ENCODE measurements at regions not wholly inside any gene's neighbourhood (a gene's known extent, or its start where the extent isn't known, plus 50 kb on each side); places are given as distances from the start of the nearest gene placed in this dataset.

- no peaks in the 10 kb centered on the region for H3K9me3 ChIP-seq
- no peak for DNase-seq
- H3K27ac ChIP-seq, result no peak overlapping the region
- no peak overlapping the region for H3K4me3 ChIP-seq (replicated peaks in 1 of 3)
- intact Hi-C loops (cut with DNase I), result no loop called here
- H3K4me1 ChIP-seq, result no peaks in the 10 kb centered on the region
- no peaks in the 10 kb centered on the region for H3K36me3 ChIP-seq
- TF ChIP-seq POLR2A (IDR thresholded peaks at IDR 0.05), result no peak
- no peak for TF ChIP-seq CTCF (IDR thresholded peaks at IDR 0.05)
- WGBS, 2 donors, result 98 to 100% methylated on average over 1 of the region's 1 CpG
- H3K27me3 ChIP-seq, result no peaks in the 10 kb centered on the region
These were observed 302.6 kb upstream of the C1orf87 start for GRCh38 chr1:60376196-60376595.

- intact Hi-C loops (cut with DNase I), result no loop called here
- H3K27ac ChIP-seq, result no peak overlapping the region
- 79 to 89% methylated on average over 1 of the region's 1 CpG for WGBS, 2 donors
- H3K36me3 ChIP-seq, result no peaks in the 10 kb centered on the region
- no peak overlapping the region for H3K4me3 ChIP-seq (replicated peaks in 1 of 3)
- TF ChIP-seq CTCF (IDR thresholded peaks at IDR 0.05) (no peak), POLR2A (IDR thresholded peaks at IDR 0.05) (no peak)
- H3K27me3 ChIP-seq, result no peaks in the 10 kb centered on the region
- no peaks in the 10 kb centered on the region for H3K4me1 ChIP-seq
- no peak for DNase-seq
- no peaks in the 10 kb centered on the region for H3K9me3 ChIP-seq
These were observed 301.0 kb upstream of the C1orf87 start for GRCh38 chr1:60374537-60374936.

- no peaks in the 10 kb centered on the region for H3K9me3 ChIP-seq
- DNase-seq, result no peak
- no peaks in the 10 kb centered on the region for H3K36me3 ChIP-seq
- TF ChIP-seq CTCF (IDR thresholded peaks at IDR 0.05) (no peak), POLR2A (IDR thresholded peaks at IDR 0.05) (no peak)
- no peaks in the 10 kb centered on the region for H3K4me1 ChIP-seq
- 55 to 58% methylated on average over 7 of the region's 7 CpGs for WGBS, 2 donors
- intact Hi-C loops (cut with DNase I), result no loop called here
- no peak overlapping the region for H3K27ac ChIP-seq
- no peaks in the 10 kb centered on the region for H3K27me3 ChIP-seq
- no peak overlapping the region for H3K4me3 ChIP-seq (replicated peaks in 1 of 3)
These were observed 294.0 kb upstream of the C1orf87 start for GRCh38 chr1:60367532-60367931.

- Histone ChIP-seq H3K36me3 (no peaks in the 10 kb centered on the region), H3K27ac (no peak overlapping the region), H3K9me3 (no peaks in the 10 kb centered on the region), H3K4me1 (no peaks in the 10 kb centered on the region), H3K27me3 (no peaks in the 10 kb centered on the region), H3K4me3 (replicated peaks in 1 of 3) (no peak overlapping the region)
- intact Hi-C loops (cut with DNase I), result no loop called here
- TF ChIP-seq POLR2A (IDR thresholded peaks at IDR 0.05), result no peak
- TF ChIP-seq CTCF (IDR thresholded peaks at IDR 0.05), result no peak
- 74 to 83% methylated on average over 3 of the region's 3 CpGs for WGBS, 2 donors
- DNase-seq, result no peak
These were observed 285.9 kb upstream of the C1orf87 start for GRCh38 chr1:60359431-60359830.

GRCh38 chr1:60350531-60350930, 277.0 kb upstream of the C1orf87 start:
- H3K9me3 ChIP-seq, result no peaks in the 10 kb centered on the region
- H3K27me3 ChIP-seq, result no peaks in the 10 kb centered on the region
- no peaks in the 10 kb centered on the region for H3K4me1 ChIP-seq
- no peak for DNase-seq
- no peaks in the 10 kb centered on the region for H3K36me3 ChIP-seq
- TF ChIP-seq CTCF (IDR thresholded peaks at IDR 0.05) (no peak), POLR2A (IDR thresholded peaks at IDR 0.05) (no peak)
- no peak overlapping the region for H3K4me3 ChIP-seq (replicated peaks in 1 of 3)
- intact Hi-C loops (cut with DNase I), result no loop called here
- no peak overlapping the region for H3K27ac ChIP-seq

All from thyroid gland (tissue), 4 donors.